ENCODE measurements at regions not wholly inside any gene's neighbourhood (a gene's known extent, or its start where the extent isn't known, plus 50 kb on each side); places are given as distances from the start of the nearest gene placed in this dataset.

GRCh38 chr1:240691909-240692705, 80.2 kb upstream of the GREM2 start:
- peak overlapping the region; percentile 85 for H2AFZ ChIP-seq
- no peak overlapping the region for H3K4me3 Mint-ChIP-seq
- H3K9me2 ChIP-seq (ENCODE audit: insufficient read depth): no peaks in the 10 kb centered on the region
- H3K36me3 ChIP-seq (ENCODE audit: insufficient read depth): no peaks in the 10 kb centered on the region
- no peak overlapping the region for H3K27ac ChIP-seq (ENCODE audit: low read depth)
- H3K4me2 ChIP-seq: no peak overlapping the region
- H3K27ac Mint-ChIP-seq: no peak overlapping the region
- H3K4me1 ChIP-seq (ENCODE audit: insufficient read depth): peaks cover 18% of the 10 kb centered on the region
- H3K4me3 ChIP-seq: no peak overlapping the region
- peak; percentile 79 to 95 for TF ChIP-seq CTCF (conservative IDR thresholded peaks at IDR 0.05; ENCODE audit: low read depth in 2 of 2)
- TF ChIP-seq EZH2phosphoT487 (IDR thresholded peaks at IDR 0.05; ENCODE audit: unreplicated experiment): no peak
- no peaks in the 10 kb centered on the region for H3K9me3 Mint-ChIP-seq
- H3K79me2 ChIP-seq (replicated peaks; ENCODE audit: insufficient read depth): no peaks in the 10 kb centered on the region
- H3K27me3 Mint-ChIP-seq (ENCODE audit: insufficient read depth, low read depth, poor library complexity): peaks cover 9% of the 10 kb centered on the region
- H3K36me3 Mint-ChIP-seq (ENCODE audit: low read depth): no peaks in the 10 kb centered on the region
- DNase-seq (ENCODE audit: low spot score) (peak; percentile 80), ATAC-seq (peak; percentile 88)
- H4K20me1 ChIP-seq (replicated peaks; ENCODE audit: insufficient read depth): no peaks in the 10 kb centered on the region
- H3K27me3 ChIP-seq (ENCODE audit: insufficient read depth): no peaks in the 10 kb centered on the region
- H3F3A ChIP-seq (replicated peaks; ENCODE audit: low read depth): no peaks in the 10 kb centered on the region
- H3K4me1 Mint-ChIP-seq: peaks cover 14% of the 10 kb centered on the region

GRCh38 chr1:240691501-240691900, 79.5 kb upstream of the GREM2 start:
- Mint-ChIP-seq H3K4me1 (peaks cover 14% of the 10 kb centered on the region), H3K36me3 (ENCODE audit: low read depth) (no peaks in the 10 kb centered on the region), H3K9me3 (no peaks in the 10 kb centered on the region), H3K27ac (no peak overlapping the region), H3K27me3 (ENCODE audit: insufficient read depth, low read depth, poor library complexity) (peaks cover 9% of the 10 kb centered on the region), H3K4me3 (no peak overlapping the region)
- peaks cover 18% of the 10 kb centered on the region for H3K4me1 ChIP-seq (ENCODE audit: insufficient read depth)
- H4K20me1 ChIP-seq (replicated peaks; ENCODE audit: insufficient read depth): no peaks in the 10 kb centered on the region
- TF ChIP-seq NANOG (IDR thresholded peaks at IDR 0.05; ENCODE audit: borderline replicate concordance): no peak
- no peak overlapping the region for H3K27ac ChIP-seq (ENCODE audit: low read depth)
- H3K27me3 ChIP-seq (ENCODE audit: insufficient read depth): no peaks in the 10 kb centered on the region
- no peaks in the 10 kb centered on the region for H3K36me3 ChIP-seq (ENCODE audit: insufficient read depth)
- DNase-seq (ENCODE audit: low spot score) (no peak), ATAC-seq (no peak)
- no peak overlapping the region for H3K4me2 ChIP-seq
- no peak overlapping the region for H3K4me3 ChIP-seq
- no peaks in the 10 kb centered on the region for H3K79me2 ChIP-seq (replicated peaks; ENCODE audit: insufficient read depth)
- H2AFZ ChIP-seq: peak overlapping the region; percentile 85
- no peaks in the 10 kb centered on the region for H3K9me2 ChIP-seq (ENCODE audit: insufficient read depth)
- H3F3A ChIP-seq (replicated peaks; ENCODE audit: low read depth): no peaks in the 10 kb centered on the region

GRCh38 chr1:240687820-240688219, 75.9 kb upstream of the GREM2 start:
- Histone ChIP-seq H4K20me1 (replicated peaks; ENCODE audit: insufficient read depth) (no peaks in the 10 kb centered on the region), H3K4me1 (ENCODE audit: insufficient read depth) (peaks cover 18% of the 10 kb centered on the region), H3K4me3 (no peak overlapping the region), H3K79me2 (replicated peaks; ENCODE audit: insufficient read depth) (no peaks in the 10 kb centered on the region), H3K27ac (ENCODE audit: low read depth) (no peak overlapping the region), H3F3A (replicated peaks; ENCODE audit: low read depth) (no peaks in the 10 kb centered on the region), H3K4me2 (no peak overlapping the region), H2AFZ (no peak overlapping the region), H3K9me2 (ENCODE audit: insufficient read depth) (0 out of 2 replicates have a peak, but pooled peaks cover 3% of the 10 kb centered on the region), H3K27me3 (ENCODE audit: insufficient read depth) (no peaks in the 10 kb centered on the region), H3K36me3 (ENCODE audit: insufficient read depth) (no peaks in the 10 kb centered on the region)
- H3K27ac Mint-ChIP-seq: no peak overlapping the region
- DNase-seq (ENCODE audit: low spot score) (no peak), ATAC-seq (no peak)
- H3K4me3 Mint-ChIP-seq: no peak overlapping the region
- H3K9me3 Mint-ChIP-seq: no peaks in the 10 kb centered on the region; the same call in 2 of the 3 replicates
- H3K4me1 Mint-ChIP-seq: peaks cover 14% of the 10 kb centered on the region
- H3K27me3 Mint-ChIP-seq (ENCODE audit: insufficient read depth, low read depth, poor library complexity): peaks cover 5% of the 10 kb centered on the region
- H3K36me3 Mint-ChIP-seq (ENCODE audit: low read depth): no peaks in the 10 kb centered on the region
- no peak for TF ChIP-seq EZH2phosphoT487 (IDR thresholded peaks at IDR 0.05; ENCODE audit: unreplicated experiment)
- TF ChIP-seq ZNF462 (CRISPR knock-in tag; IDR thresholded peaks at IDR 0.05): no peak
- no peak for TF ChIP-seq CTCF (conservative IDR thresholded peaks at IDR 0.05; ENCODE audit: low read depth in 2 of 2)
- TF ChIP-seq NANOG (IDR thresholded peaks at IDR 0.05; ENCODE audit: borderline replicate concordance): no peak
